WI38 (cell line): ENCODE measurements at regions not wholly inside any gene's neighbourhood (a gene's known extent, or its start where the extent isn't known, plus 50 kb on each side); places are given as distances from the start of the nearest gene placed in this dataset.

Experiments used
- H3K4me3 ChIP-seq: 2 replicates; pipeline ENCODE4 v1.5.1; 2011; ENCODE audit warnings: low read depth, mild to moderate bottlenecking, control low read depth, low read length
- CTCF ChIP-seq: IDR thresholded peaks from 2 replicates; pipeline ENCODE4 v1.5.1; 2012; ENCODE audit warnings: low read depth, mild to moderate bottlenecking, control low read depth, low read length

- TF ChIP-seq CTCF = no peak
These were observed 327.0 kb upstream of the SLITRK5 start for GRCh38 chr13:87344176-87344575.

GRCh38 chr13:87355451-87355850 is 315.7 kb upstream of the SLITRK5 start:
- TF ChIP-seq CTCF = no peak
- H3K4me3 ChIP-seq = no peak overlapping the region

More at GRCh38 chr13:87344176-87344575, 327.0 kb upstream of the SLITRK5 start:
- H3K4me3 ChIP-seq = no peak overlapping the region

GRCh38 chr13:87356314-87356713 is 314.9 kb upstream of the SLITRK5 start:
- TF ChIP-seq CTCF = no peak
- H3K4me3 ChIP-seq = no peak overlapping the region

GRCh38 chr13:87358319-87358718 is 312.9 kb upstream of the SLITRK5 start:
- no peak for TF ChIP-seq CTCF
- no peak overlapping the region for H3K4me3 ChIP-seq

GRCh38 chr13:87361216-87361615 is 310.0 kb upstream of the SLITRK5 start:
- H3K4me3 ChIP-seq = no peak overlapping the region
- no peak for TF ChIP-seq CTCF

GRCh38 chr13:87368639-87369038 is 302.5 kb upstream of the SLITRK5 start:
- TF ChIP-seq CTCF = no peak
- H3K4me3 ChIP-seq = no peak overlapping the region

- no peak overlapping the region for H3K4me3 ChIP-seq
- TF ChIP-seq CTCF = no peak
These were observed 295.1 kb upstream of the SLITRK5 start for GRCh38 chr13:87376081-87376480.
